ENCODE measurements at regions not wholly inside any gene's neighbourhood (a gene's known extent, or its start where the extent isn't known, plus 50 kb on each side); places are given as distances from the start of the nearest gene placed in this dataset.

DNA sequence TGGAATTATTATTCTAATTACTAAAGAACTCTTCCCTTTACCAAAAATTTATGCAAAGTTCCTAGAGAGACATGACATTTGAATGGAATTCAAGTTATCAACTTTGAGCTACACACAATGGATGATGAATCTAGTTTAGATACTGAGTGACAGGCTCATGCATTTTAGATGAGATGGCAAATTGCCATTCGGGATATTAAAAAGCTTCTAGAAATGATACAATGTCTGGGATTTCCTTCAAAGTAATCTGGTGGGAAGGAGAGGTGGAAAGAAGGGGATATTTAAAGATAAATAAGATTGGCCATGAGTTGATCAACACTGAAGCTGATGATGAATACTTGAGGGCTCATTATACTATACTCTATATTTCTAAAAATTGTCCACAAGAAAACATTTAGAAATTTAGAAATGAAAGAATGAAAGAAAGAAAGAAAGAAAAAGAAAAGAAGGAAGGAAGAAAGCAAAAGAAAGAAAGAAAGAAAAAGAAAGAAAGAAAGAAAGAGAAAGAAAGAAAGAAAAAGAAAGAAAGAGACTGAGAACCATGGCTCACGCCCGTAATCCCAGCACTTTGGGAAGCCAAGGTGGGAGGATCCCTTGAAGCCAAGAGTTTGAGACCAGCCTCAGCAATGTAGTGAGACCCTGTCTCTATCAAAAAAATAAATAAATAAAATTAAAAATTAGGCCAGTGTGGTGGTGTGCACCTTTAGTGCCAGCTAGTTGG, 62.6 kb upstream of the NEDD4L start:
- no peak overlapping the region for H3K4me3 ChIP-seq (ENCODE audit: low read length)
- no peak for TF ChIP-seq CTCF (IDR thresholded peaks at IDR 0.05; ENCODE audit: insufficient read depth, low read depth, low read length, missing control alignments)
- no peak for DNase-seq (ENCODE audit: low read depth)

GRCh38 chr18:57980573-57981307, 63.3 kb upstream of the NEDD4L start:
- H3K4me3 ChIP-seq (ENCODE audit: low read length): no peak overlapping the region
- peak; percentile 74 for DNase-seq (ENCODE audit: low read depth)
- no peak for TF ChIP-seq CTCF (IDR thresholded peaks at IDR 0.05; ENCODE audit: insufficient read depth, low read depth, low read length, missing control alignments)

DNA sequence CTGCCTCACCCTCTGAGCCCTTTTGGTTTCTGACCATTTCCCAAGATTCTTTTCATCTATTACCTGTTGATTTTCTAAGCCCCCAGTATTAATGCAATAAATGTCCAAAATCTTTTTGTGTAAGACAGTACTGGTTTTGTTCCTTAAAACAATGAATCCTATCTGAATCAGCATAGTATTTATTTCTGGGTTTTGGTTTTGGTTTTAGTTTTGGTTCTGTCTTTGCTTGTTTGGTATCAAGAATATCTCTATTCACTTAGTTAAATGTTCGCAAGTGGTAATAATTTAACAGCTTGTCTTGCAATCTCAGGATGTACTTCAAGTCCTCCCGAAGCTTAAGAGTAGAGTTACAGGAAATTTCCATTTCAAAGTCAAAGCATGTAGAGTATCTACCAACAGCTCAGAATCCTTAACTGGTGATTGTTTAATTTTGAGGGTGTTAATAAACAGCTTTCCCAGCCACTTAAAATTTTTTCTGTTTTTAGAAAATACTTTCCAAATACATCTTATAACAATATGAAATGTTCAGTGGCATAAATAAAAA, 67.7 kb upstream of the NEDD4L start:
- H3K4me3 ChIP-seq (ENCODE audit: low read length): no peak overlapping the region
- no peak for TF ChIP-seq CTCF (IDR thresholded peaks at IDR 0.05; ENCODE audit: insufficient read depth, low read depth, low read length, missing control alignments)
- DNase-seq (ENCODE audit: low read depth): no peak

DNA sequence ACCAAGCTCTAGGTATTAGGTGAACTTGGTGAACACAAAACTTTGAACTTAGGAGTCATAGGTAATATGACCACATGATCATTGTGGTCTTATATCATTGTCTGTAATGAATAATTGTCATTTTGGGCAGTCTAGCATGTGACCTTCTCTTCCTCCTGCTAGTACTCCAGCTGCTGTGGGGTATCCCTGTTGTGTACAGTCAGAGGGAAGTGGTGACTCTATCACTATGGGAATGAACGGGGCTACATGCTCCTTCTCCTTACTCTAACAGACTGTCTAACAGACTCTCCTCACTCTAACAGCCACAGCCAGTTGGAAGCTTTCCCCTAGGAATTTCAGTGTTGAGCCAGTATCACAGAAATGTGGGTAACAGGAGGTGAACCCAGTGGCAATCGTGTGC, 68.2 kb upstream of the NEDD4L start:
- no peak for TF ChIP-seq CTCF (IDR thresholded peaks at IDR 0.05; ENCODE audit: insufficient read depth, low read depth, low read length, missing control alignments)
- H3K4me3 ChIP-seq (ENCODE audit: low read length): no peak overlapping the region
- no peak for DNase-seq (ENCODE audit: low read depth)

DNA sequence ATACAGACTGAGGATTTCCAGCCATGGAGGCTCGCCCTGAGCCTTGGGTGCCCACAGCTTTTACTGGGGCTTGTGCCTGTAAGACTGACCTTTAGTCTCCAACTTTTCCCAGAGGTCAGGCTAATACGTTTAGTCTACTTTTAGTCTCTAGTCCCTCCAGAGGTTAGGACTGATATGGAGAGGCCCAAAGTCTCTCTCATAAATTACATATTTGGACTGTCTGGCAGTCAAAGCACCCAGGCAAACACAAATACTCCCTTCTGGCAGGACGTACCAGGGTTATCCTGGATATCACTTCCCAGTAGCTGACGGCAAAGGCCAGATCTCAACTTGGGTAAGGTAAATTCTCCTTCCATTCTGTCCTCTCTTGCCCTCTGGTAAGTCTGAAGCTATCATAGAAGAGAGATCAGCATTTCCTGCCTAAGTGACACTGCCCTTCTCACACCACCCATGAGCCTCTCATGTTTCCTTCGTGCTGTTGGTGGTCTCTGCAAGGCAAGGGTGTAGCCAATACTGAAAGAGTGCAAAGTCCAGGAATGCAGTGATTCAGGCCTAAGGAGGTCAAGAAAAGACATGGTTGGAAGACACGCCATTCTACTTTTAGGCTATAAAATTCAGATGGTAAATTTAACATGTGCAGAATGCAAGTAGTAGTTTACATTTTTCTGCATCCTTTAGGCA, 69.3 kb upstream of the NEDD4L start:
- DNase-seq (ENCODE audit: low read depth): no peak

GRCh38 chr18:57973889-57974288, 70.1 kb upstream of the NEDD4L start:
- TF ChIP-seq CTCF (IDR thresholded peaks at IDR 0.05; ENCODE audit: insufficient read depth, low read depth, low read length, missing control alignments): no peak
- DNase-seq (ENCODE audit: low read depth): no peak
- no peak overlapping the region for H3K4me3 ChIP-seq (ENCODE audit: low read length)

More for the DNA sequence above, 69.3 kb upstream of the NEDD4L start:
- TF ChIP-seq CTCF (IDR thresholded peaks at IDR 0.05; ENCODE audit: insufficient read depth, low read depth, low read length, missing control alignments): no peak
- H3K4me3 ChIP-seq (ENCODE audit: low read length): no peak overlapping the region
